M059J (cell line): ENCODE measurements at regions not wholly inside any gene's neighbourhood (a gene's known extent, or its start where the extent isn't known, plus 50 kb on each side); places are given as distances from the start of the nearest gene placed in this dataset.

Source experiments
- DNase-seq: peaks from one replicate; pipeline ENCODE4 v3.0.0-alpha.2; 2012; ENCODE audit warnings: low read depth

DNA sequence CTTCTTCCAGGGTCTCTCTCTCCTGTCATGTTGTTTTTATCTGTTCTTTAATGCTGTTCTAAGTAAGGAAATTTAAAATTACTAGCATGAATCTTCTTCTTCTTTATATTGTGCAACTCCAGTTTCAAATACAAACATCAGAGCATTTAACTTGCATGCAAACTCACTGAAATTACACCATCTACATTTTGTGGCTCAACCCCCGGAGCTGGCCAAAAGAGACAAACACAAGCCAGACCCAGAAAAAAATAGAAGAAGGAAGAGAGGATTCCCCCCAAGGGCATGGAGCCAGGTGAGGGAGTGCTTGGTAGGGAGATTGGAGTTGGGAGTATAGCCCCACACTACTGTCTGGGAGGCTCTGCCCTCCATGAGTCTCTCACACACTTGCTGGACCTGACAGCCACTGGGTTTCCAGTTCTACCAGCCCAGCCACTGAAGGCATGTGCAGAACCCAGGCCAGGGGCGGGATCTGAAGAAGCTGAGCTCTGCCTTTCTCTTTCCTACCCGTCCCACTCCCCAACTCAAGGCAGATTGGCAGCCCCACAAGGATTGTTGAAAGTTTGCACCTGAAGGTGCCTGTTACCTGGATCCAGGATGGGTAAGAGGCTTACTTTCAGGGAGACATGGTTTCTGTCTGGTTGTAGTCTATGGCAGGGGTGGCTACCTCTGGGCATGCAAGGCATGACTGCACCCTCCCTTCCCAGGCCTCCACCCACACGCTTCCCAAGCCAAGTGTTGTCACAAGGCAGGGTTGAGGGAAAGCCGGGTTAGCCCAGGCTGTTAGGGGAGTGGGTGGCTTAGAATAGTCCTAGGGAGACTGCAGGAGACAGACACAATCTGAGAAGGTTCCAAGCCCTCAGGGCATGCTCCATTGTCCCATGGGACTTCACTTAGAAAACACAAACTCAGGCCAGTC, 297.2 kb downstream of the TGFB2 start:
- DNase-seq: no peak

DNA sequence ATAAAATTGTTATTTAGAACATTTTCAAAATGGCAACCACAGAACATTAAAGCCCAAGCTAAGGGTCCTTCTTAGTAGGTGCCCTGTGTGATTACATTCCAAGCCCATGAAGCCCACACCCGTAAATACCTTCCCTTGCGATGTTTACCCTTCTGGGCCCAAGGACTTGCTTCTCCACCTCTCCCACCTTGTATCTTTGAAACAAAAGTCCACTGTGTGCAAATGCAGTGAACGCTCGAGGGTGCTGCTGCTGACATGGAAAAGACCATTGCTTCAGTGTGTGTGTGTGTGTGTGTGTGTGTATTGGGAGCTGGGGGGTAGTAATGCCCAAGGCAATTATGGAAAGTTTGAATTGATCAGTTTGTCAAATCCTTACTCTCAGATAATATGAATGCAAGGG, 298.1 kb downstream of the TGFB2 start:
- no peak for DNase-seq

DNA sequence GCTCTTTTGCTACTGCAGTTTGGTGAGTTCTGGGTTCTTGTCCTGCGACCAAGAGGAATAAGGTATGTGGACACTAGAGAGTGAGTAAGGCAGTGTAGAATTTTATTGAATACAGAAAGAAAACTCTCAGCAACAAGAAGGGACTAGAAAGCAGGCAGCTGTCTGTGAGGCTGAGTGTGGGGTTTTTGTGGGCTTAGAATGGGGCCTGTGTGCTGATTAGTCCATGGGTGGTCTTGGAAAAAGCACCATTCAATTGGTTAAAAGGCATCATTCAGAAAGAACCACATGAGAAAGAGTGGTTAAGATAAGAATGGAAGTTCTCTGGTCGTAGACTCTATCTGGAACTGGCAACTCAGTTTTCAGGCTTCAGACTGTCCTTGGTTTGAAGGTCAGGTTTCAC, 298.8 kb downstream of the TGFB2 start:
- no peak for DNase-seq

DNA sequence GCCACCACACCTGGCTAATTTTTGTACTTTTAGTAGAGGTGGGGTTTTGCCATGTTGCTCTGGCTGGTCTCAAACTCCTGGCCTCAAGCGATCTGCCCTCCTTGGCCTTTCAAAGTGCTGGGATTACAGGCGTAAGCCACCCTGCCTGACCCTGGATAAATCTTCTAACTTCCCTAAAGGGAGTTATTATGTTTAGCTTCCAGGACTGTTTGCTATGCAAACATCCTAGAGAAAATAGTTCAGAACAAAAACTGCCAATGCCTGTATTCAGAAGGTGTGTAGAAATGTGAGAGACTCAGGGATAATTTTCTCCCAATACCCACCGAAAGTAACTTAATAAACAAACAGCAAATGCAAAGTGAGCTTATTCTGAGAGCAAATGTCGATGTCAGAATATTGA, 301.2 kb downstream of the TGFB2 start:
- no peak for DNase-seq

DNA sequence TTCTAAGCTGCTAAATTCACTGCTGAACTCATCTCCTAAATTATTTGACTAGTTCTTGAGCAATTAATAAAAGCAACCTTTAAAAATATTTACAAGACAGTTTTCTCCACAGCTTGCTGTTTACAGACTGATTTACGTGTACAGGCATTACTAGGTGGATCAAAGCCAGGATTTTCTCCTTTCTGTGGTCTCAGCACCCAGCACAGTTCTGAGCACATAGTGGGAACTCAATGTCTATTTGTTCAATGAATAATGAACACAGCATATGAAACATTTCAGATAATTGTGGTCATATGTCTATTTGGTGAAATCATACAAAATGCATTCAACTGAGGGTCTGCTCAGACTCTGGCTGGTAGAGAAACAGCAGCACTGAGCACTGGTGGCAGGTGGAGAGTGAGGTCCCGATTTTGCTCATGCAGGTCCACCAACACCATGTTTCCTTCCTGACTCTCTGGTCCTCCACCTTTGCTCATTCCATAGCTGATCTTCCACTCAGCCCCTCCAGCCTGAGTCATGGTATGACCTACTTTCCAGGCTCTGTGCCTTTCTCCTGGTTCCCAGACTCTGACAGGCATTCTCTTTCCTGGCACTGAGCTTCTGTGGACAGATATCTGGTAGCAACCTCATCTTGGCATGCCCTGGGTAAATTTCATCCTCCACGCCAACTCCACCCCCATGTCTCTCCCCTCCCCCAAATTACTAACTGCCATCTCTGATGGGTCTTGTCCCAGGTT, 311.3 kb downstream of the TGFB2 start:
- peak; percentile 91 for DNase-seq

DNA sequence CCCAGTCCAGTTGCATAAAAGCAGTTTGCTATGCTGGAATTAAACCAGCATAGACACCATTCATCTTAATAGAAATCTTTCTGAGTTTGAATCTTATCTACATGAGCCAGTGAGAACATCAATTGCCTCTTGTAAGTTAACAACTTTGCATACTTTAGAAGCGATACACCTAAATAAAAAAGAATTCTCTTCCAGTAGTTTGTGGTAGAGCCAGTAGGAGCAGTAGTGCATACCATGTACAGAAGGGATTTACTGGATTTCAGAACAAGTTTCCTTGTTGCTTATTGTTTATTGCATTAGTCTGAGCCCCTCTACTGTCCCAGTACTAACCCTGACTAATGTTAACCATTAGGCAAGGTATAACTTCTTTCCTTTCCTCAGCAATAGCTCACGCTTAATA, 313.1 kb downstream of the TGFB2 start:
- DNase-seq: peak; percentile 57

DNA sequence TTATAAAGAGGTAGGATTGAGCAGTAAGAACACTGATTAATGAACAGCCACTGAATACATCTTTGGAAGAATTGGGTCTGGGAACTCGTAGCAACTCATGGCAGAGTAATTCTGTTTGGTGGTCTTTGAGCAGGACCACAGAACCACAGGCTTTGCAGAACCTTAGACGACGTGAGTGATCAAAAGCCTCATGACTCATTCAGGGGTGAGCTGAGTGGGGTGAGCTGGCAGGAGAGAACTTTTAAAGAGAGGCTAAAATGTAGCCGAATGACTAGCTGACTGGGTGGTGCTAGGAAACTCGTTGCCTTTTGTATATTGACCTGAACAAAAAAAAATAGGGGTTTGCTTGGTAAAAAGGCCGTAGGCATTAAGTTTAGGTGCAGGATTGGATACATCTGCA, 313.8 kb downstream of the TGFB2 start:
- DNase-seq: peak; percentile 95

DNA sequence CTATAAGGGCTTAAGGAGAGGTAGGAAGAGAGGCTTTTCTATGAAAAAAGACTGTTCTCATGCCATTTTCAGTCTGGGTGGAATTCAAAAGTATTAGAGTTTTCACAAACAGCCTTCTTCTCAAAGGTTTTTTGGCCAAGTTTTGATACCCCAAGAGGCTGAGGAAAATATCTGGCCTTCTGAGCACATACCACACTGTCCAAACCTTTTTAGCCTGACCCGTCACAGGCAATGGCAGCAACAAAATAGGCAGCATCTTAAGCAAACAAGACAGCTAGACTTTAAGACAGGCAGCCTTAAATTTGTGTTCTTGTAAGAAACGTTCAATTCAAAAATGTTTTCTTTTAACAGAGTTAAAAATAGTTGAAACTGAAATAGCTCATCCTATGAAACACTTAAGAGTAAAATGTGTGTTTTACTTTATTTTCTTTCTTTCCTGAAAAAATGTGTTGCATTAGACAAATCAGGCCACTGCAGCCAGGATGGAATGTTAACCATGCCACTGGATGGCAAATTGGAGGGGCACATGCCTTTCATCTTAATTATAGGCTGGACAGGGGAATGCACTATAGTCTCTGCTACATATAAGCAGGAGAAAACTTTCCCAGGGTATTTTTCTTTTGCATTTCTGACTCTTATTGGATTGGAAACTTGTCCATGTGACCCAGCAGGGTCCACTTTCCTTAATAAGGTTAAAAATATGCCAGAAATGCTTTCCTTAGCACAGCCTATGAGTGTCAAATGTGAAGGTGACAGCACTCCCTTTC, 315.0 kb downstream of the TGFB2 start:
- DNase-seq: peak; percentile 76

DNA sequence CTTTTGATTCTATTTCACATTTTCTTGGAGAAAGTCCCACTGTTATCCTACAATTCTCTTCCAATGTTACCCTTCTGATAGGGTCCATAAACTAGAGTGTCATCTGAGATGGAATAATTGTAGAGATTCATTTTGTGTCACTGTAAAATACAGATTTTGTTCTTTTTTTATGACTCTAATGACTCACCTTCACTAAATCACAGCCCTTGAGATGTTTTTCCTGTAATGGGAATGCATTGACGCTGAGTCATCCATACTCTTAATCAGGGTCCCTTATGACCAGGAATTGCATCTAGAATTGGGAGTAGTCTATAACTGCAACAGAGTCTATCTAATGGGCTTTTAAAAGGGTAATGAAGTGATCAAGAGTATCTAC, 315.5 kb downstream of the TGFB2 start:
- peak; percentile 93 for DNase-seq

DNA sequence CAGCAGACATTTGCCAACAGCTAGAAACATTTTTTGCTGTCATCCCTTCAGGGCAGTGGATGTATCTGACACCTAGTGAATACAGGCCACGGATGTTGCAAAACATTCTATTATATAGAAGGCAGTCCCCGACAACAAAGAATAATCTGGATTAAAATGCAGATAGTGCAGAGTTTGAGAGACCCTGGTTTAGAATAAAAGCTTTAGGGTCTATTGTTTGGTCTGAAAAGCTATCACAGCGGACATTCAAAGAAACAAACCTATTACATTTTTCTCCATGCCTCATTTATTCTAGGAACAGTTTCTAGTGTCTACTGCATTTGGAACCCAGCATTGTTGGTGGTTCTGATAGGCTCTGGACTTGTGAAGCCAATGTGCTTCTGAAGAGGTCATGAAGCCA, 316.3 kb downstream of the TGFB2 start:
- no peak for DNase-seq

DNA sequence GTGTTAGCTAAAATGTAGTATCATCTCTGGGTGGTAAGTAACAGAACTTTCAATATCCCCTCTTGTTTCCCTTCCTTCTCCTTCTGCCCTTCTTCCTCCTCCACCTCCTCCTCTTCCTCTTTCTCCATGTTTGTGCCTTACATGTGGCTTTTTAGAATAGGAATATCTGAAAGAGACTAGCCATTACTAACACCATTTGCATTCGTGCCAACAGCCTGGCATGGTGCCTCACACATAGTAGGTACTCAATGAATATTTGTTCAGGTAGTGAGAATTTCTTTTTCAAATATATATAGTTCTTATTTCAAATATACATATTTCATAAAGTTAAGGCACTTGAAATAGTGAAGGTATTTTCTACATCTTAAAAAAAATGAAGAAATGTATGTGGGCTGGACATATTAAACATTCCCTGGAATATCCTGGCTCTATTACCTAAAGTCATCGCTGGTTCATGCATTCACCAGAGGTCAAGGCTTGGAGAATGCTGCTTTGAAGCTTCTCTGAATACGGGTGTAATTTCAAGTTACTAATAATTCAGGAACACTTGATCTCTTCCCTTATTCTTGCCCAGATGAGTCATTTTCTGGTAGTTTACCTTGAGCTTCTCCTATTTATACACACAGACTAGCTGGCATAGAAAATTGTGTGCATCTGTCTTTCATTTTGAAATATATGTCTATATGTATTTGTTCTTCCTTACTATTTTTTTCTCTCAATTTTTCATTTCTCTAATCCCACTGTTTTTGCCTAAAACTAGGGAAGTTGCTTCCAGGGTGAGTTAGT, 319.4 kb downstream of the TGFB2 start:
- peak; percentile 77 for DNase-seq

DNA sequence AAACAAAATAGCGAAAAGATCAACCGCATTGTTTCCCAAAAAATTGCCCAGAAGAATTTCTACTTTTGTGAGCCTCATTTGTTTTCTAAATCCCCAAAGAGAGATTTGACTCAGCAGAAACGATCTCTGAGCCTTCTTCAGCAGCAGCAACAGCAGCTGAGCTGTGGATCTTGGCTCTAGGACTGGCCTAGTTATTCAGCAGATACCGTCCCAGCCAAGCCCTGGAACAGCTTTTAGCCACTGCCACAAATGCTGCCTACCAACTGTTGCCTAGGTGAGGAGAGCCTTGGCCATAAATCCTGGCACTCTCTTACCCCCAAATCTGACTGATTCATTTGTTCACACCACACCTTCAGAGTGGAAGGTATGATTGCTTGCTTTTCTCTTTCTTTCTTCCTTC, 320.1 kb downstream of the TGFB2 start:
- DNase-seq: peak; percentile 87

DNA sequence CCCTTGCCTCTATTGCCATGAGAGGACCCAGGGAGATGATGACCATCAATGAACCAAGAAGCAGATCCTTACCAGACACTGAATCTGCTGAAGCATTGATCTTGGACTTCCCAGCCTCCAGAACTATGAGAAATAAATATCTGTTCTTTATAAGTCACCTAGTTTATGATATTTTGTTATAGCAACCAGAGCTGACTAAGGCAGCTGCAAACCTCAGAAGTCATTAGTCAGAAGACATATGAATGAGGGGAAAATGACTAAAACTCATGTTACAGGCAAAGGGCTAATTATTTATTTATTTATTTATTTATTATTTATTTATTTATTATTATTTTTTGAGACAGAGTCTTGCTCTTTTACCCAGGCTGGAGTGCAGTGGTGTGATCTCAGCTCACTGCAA, 321.1 kb downstream of the TGFB2 start:
- peak; percentile 50 for DNase-seq

DNA sequence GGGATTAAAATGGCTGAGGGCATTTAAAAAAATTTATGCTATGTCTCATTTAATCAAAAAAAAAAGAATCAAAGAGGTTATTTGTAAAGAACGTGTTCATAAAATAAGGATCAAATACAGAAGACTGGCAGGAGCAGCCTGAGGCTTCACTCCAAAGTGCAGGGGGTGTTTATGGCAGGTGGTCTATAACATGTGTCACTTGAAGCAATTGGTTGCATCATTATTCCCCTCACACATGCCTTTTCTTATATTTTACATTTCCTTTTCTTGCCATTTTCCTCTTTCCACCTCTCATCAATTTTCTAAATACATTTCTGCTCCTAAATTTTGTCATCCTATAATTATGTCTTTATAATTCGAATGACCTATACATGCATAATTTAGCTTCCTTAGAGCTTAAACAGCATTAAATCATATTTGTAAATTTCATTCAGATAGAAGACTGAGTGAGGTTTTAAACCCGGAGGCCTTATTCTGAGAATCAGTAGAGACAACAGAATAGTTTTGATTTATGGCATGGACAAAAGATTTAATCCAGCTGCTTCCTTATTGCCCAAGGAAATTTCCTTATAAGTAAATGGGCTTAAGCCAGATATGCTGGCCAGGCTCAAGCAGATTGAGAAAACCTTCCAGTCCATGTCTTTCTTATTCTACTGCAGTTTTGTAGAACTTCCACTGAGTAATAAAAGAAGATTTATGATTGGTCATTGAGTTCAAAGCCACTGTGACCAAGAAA, 322.8 kb downstream of the TGFB2 start:
- DNase-seq: no peak

DNA sequence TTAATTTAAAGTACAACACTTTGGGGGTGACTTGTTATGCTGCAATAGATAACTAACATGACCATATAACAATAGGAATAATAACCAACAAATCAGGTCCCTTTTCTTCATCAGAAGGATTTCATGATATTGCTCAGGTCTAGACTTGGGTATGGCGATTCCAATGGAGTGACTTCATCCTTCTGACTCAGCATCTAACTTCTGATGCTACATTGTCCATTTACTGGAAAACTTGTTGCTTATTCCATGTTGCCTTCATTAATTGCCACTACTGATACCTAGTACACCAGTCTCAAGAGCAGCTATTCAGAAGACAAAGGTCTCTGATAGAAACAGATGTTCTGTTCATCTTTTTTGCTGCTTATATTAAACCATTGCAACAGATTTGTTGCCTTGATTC, 324.3 kb downstream of the TGFB2 start:
- peak; percentile 64 for DNase-seq

DNA sequence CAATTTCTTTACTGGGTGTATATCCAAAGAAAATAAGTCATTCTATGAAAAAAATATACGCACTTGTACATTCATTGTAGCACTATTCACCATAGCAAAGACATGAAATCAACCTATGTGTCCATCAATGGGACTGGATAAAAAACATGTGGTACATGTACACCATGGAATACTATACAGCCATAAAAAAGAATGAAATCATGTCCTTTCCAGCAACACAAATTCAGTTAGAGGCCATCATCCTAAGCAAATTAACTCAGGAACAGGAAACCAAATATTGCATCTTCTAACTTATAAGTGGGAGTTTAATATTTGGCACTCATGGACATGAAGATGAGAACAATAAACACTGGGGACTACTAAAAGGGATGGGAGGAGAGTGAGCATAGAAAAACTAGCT, 325.7 kb downstream of the TGFB2 start:
- DNase-seq: no peak

DNA sequence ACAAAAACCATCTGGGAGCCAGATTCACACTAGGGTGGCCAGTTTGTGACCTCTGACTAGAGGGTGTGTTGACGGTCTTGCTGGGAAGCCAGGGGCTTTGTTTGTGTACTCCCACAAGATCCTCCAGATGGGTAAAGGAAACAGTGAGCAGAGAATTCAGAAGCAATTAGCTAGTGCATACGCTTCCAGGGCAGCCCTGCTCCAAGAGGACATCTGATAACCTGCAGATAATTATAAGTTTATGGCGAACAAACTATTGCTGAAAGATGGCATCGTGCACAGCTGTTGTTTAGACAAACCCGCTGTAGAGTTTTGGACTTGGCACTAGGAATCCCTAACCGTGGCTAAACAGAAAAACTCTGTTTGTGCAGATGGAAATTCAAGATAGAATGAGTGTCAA, 326.4 kb downstream of the TGFB2 start:
- DNase-seq: no peak

DNA sequence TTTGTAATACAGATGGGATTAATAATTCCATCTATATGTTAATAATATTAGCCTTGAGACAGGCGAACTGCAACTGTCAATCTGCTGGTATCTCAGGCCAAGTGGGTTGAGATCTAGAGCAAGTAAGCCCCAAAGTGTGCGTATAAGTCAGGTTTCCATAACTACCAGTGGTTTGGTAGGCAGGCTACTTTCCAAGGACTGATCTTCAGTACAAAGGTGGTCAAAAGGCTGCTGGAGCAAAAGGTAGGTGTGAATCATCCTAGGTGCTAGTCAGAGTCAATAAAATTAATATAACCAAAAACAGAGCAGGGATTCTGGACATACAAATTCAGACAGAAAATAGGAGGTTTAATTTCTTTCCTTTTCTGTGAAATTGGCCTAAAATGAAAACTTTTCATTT, 328.0 kb downstream of the TGFB2 start:
- peak; percentile 55 for DNase-seq

DNA sequence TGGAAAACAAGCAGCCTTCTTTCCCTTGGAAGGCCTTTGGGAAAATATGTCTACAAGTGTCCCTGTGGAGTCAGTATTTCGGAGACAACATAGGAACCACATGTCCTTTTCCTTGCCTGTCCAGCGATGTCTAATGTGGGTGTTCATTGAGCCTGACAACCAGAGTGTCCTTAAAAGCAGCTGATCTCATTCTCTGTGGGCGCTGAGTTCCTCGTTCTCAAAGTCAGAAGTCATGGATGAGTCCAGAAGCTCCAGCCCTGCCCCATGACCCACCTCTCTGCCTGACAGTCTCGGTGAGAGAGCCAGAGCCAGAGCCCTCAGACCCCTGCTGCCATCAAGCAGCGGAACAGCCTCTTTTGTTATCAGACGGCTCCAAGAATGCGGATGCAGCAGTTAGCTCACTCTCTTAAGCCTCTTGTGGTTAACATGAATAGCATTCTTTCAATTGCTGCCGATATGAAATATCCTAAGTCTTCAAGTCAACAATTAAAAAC, 329.2 kb downstream of the TGFB2 start:
- peak; percentile 90 for DNase-seq

DNA sequence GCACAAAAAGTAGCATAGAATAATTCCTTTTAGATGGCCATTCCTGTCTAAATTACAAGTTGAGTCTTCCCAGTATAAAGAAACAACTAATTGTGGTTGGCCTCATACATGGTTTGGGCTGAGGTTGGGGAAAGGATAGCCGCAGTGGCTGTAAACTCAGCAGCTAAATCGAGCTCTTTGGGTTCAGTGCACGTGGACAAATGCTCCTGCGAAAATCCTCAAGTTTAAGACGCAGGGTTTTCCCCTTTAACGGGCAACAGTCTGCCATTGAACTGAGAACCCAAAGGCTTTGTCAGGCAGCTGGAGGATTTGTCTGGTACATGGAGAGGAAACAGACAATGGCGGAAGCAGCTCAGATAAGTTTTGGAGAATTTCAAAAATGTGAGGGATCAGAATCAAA, 331.9 kb downstream of the TGFB2 start:
- peak; percentile 46 for DNase-seq

DNA sequence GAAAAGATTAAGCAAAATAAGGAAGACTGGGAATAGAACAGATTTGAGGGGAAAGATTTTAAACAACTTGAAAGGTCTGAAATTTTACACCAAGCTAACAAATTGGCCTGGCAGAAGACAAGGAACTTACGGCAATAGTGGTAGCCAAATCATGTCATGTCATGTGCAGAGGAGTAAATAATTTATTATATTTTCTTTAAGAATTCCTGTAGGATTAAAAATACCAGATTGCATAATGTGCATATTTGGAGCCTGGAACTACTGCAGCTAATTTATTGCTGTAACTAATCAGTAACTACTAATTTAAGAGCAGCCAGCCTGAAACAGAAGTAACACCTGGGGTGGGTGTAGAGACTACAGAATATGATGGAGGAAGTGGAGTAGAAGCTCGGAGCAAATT, 334.3 kb downstream of the TGFB2 start:
- no peak for DNase-seq
